PFSK-1 (cell line): ENCODE measurements at regions not wholly inside any gene's neighbourhood (a gene's known extent, or its start where the extent isn't known, plus 50 kb on each side); places are given as distances from the start of the nearest gene placed in this dataset.

ENCODE experiments used
- FOXP2 ChIP-seq: optimal IDR thresholded peaks from 2 replicates; pipeline ENCODE3; 2011; ENCODE audit warnings: borderline replicate concordance, control low read depth, inconsistent platforms; ENCODE audit not compliant: insufficient read depth; ENCODE audit errors: extremely low read length, extremely low read depth
- POLR2AphosphoS5 ChIP-seq: IDR thresholded peaks from 2 replicates; pipeline ENCODE4 v1.6.1; 2012; ENCODE audit warnings: low read depth, mild to moderate bottlenecking, control low read depth, low read length, moderate library complexity
- REST ChIP-seq, 2 experiments: IDR thresholded peaks; 2 replicates each; pipeline versions ENCODE4 v1.6.1 to v1.8.0; 2011 to 2012; ENCODE audit warnings: low read depth in 2 of 2, low read length in 2 of 2, control low read depth in 1 of 2, inconsistent platforms in 1 of 2, mild to moderate bottlenecking in 1 of 2, moderate library complexity in 1 of 2; ENCODE audit not compliant: insufficient read depth in 1 of 2
- SIN3A ChIP-seq: IDR thresholded peaks from 2 replicates; pipeline ENCODE4 v1.6.1; 2012; ENCODE audit warnings: mild to moderate bottlenecking, low read length, moderate library complexity, borderline replicate concordance; ENCODE audit not compliant: insufficient read depth
- TAF1 ChIP-seq: IDR thresholded peaks from 2 replicates; pipeline ENCODE4 v1.6.1; 2012; ENCODE audit warnings: low read length, control low read depth, borderline replicate concordance; ENCODE audit not compliant: insufficient read depth

DNA sequence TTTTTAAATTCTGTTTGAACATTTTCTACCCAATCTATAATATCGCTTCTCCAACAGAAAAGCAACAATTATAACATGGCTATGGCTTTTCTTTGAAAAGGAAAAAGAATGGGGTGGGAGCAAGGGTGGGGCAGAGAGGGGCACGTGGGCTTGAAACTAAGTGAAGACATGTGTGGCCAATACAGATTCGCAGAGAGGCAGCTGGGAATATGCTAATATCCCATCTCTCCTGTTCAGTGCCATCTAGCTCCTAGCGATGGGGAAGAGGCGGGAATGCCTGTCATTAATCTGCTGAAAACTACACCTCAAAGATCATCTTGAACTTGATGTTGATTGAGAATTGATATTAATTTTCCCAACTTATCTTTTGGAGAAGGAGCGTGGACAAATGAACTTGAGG, 65.5 kb upstream of the ITGA6 start:
- TF ChIP-seq POLR2AphosphoS5 (no peak), SIN3A (no peak), TAF1 (no peak), REST (IDR thresholded peaks at IDR 0.05; ENCODE audit: insufficient read depth in 1 of 2, low read depth in 2 of 2, low read length in 2 of 2) (no peak), FOXP2 (no peak)
